Cardiac muscle cell (in vitro differentiated cells and primary cell): ENCODE measurements at regions not wholly inside any gene's neighbourhood (a gene's known extent, or its start where the extent isn't known, plus 50 kb on each side); places are given as distances from the start of the nearest gene placed in this dataset.

Experiments used
- DNase-seq, 2 donors: peaks; one replicate each; pipeline versions ENCODE4 v3.0.0 to v3.0.0-alpha.2; 2010 to 2017; ENCODE audit warnings: low read depth in 1 of 2, low spot score in 1 of 2
- H3K27ac ChIP-seq: fragments of 200-600 bp; sonication (generic); 2 replicates; pipeline ENCODE4 v1.5.1; 2016
- H3K27me3 ChIP-seq: fragments of 200-600 bp; sonication (generic); 2 replicates; pipeline ENCODE4 v1.6.0; 2016; ENCODE audit warnings: control low read depth
- H3K36me3 ChIP-seq: fragments of 200-600 bp; sonication (generic); 2 replicates; pipeline ENCODE4 v1.5.1; 2016; ENCODE audit warnings: control low read depth
- H3K4me1 ChIP-seq: fragments of 200-600 bp; sonication (generic); 2 replicates; pipeline ENCODE4 v1.8.1; 2017; ENCODE audit warnings: low read depth, mild to moderate bottlenecking, mixed run types
- H3K4me3 ChIP-seq: fragments of 200-600 bp; sonication (generic); 2 replicates; pipeline ENCODE4 v1.5.1; 2016; ENCODE audit warnings: mild to moderate bottlenecking
- H3K9me3 ChIP-seq: fragments of 200-600 bp; sonication (generic); 2 replicates; pipeline ENCODE4 v1.5.1; 2017; ENCODE audit warnings: low read depth, mild to moderate bottlenecking, control low read depth
- CTCF ChIP-seq: IDR thresholded peaks from 2 replicates; pipeline ENCODE4 v1.5.1; 2012; ENCODE audit warnings: low read depth, mild to moderate bottlenecking, low read length

- Histone ChIP-seq H3K9me3 (no peaks in the 10 kb centered on the region), H3K4me1 (peaks cover 9% of the 10 kb centered on the region), H3K36me3 (no peaks in the 10 kb centered on the region), H3K4me3 (no peak overlapping the region), H3K27ac (no peak overlapping the region), H3K27me3 (no peaks in the 10 kb centered on the region)
- no peak for TF ChIP-seq CTCF
- DNase-seq, result no peak
Measured at GRCh38 chr1:189880135-189880534, 597.5 kb downstream of the BRINP3 start.

- Histone ChIP-seq H3K4me3 (no peak overlapping the region), H3K36me3 (no peaks in the 10 kb centered on the region), H3K4me1 (no peaks in the 10 kb centered on the region), H3K27ac (no peak overlapping the region), H3K9me3 (no peaks in the 10 kb centered on the region), H3K27me3 (no peaks in the 10 kb centered on the region)
- DNase-seq, result no peak
- TF ChIP-seq CTCF, result no peak
Measured at GRCh38 chr1:189899686-189900425, 577.8 kb downstream of the BRINP3 start.

GRCh38 chr1:189904509-189904908 is 573.2 kb downstream of the BRINP3 start:
- DNase-seq, result no peak
- Histone ChIP-seq H3K4me3 (no peak overlapping the region), H3K36me3 (no peaks in the 10 kb centered on the region), H3K9me3 (no peaks in the 10 kb centered on the region), H3K27me3 (no peaks in the 10 kb centered on the region), H3K4me1 (no peaks in the 10 kb centered on the region), H3K27ac (no peak overlapping the region)
- no peak for TF ChIP-seq CTCF

GRCh38 chr1:189908113-189908512 is 569.6 kb downstream of the BRINP3 start:
- no peak overlapping the region for H3K4me3 ChIP-seq
- TF ChIP-seq CTCF, result no peak
- DNase-seq, result no peak

GRCh38 chr1:189921613-189922012 is 556.1 kb downstream of the BRINP3 start:
- TF ChIP-seq CTCF, result no peak
- no peaks in the 10 kb centered on the region for H3K9me3 ChIP-seq
- no peak overlapping the region for H3K4me3 ChIP-seq
- H3K27me3 ChIP-seq, result no peaks in the 10 kb centered on the region
- H3K4me1 ChIP-seq, result no peaks in the 10 kb centered on the region
- no peak for DNase-seq
- no peaks in the 10 kb centered on the region for H3K36me3 ChIP-seq
- no peak overlapping the region for H3K27ac ChIP-seq

More at GRCh38 chr1:189908113-189908512, 569.6 kb downstream of the BRINP3 start:
- no peaks in the 10 kb centered on the region for H3K36me3 ChIP-seq
- H3K27me3 ChIP-seq, result no peaks in the 10 kb centered on the region
- H3K27ac ChIP-seq, result no peak overlapping the region
- H3K4me1 ChIP-seq, result no peaks in the 10 kb centered on the region
- no peaks in the 10 kb centered on the region for H3K9me3 ChIP-seq
